ENCODE measurements at regions not wholly inside any gene's neighbourhood (a gene's known extent, or its start where the extent isn't known, plus 50 kb on each side); places are given as distances from the start of the nearest gene placed in this dataset.

GRCh38 chr6:190596-191395 is 101.5 kb upstream of the DUSP22 start:
- no peak for TF ChIP-seq ZNF416 (tag by site-specific recombination; IDR thresholded peaks at IDR 0.05)
- TF ChIP-seq CTCF (tag by site-specific recombination; IDR thresholded peaks at IDR 0.05): peak; percentile 33; the same call in 1 of the 2 replicates
- no peak for TF ChIP-seq ZNF510 (tag by site-specific recombination; IDR thresholded peaks at IDR 0.05; ENCODE audit: insufficient replicate concordance)
- TF ChIP-seq RBAK (tag by site-specific recombination; IDR thresholded peaks at IDR 0.05): no peak
- TF ChIP-seq ZNF274 (IDR thresholded peaks at IDR 0.05; ENCODE audit: low read length): no peak
- no peak for TF ChIP-seq ZNF274 (tag by site-specific recombination; IDR thresholded peaks at IDR 0.05; ENCODE audit: borderline replicate concordance)
- TF ChIP-seq ZNF112 (tag by site-specific recombination; IDR thresholded peaks at IDR 0.05): no peak
- no peak for TF ChIP-seq ZNF175 (tag by site-specific recombination; IDR thresholded peaks at IDR 0.05)
- TF ChIP-seq YY1 (tag by site-specific recombination; IDR thresholded peaks at IDR 0.05): no peak

Measured in HEK293 (cell line).